Peyer's patch (tissue), 4 donors: ENCODE measurements at regions not wholly inside any gene's neighbourhood (a gene's known extent, or its start where the extent isn't known, plus 50 kb on each side); places are given as distances from the start of the nearest gene placed in this dataset.

Source experiments
- CTCF ChIP-seq, 6 experiments: fragments of 450-650 bp in 4 of 6; fragments of 200-600 bp in 2 of 6; sonication (generic) in 1 of 6; IDR thresholded peaks; one replicate each; pipeline ENCODE4 v1.5.1; 2017 to 2019; ENCODE audit warnings: antibody characterized with exemption in 6 of 6, mild to moderate bottlenecking in 3 of 6, moderate library complexity in 1 of 6
- POLR2A ChIP-seq, 2 donors: fragments of 450-650 bp; IDR thresholded peaks; one replicate each; pipeline ENCODE4 v1.5.1; 2017; ENCODE audit warnings: antibody characterized with exemption in 2 of 2, mild to moderate bottlenecking in 2 of 2, moderate library complexity in 2 of 2

GRCh38 chr1:219676012-219676765 lies 63.3 kb upstream of the ZC3H11B start:
- TF ChIP-seq CTCF (IDR thresholded peaks at IDR 0.05) (no peak), POLR2A (IDR thresholded peaks at IDR 0.05) (no peak)
